DND-41 (cell line): ENCODE measurements at regions not wholly inside any gene's neighbourhood (a gene's known extent, or its start where the extent isn't known, plus 50 kb on each side); places are given as distances from the start of the nearest gene placed in this dataset.

Experiments
- ATAC-seq: fragments of 200-7000 bp; cut with Tn5 transposase; 3 replicates; pipeline ENCODE4 v1.9.1; 2021; ENCODE audit warnings: low read depth; ENCODE audit not compliant: insufficient read depth
- DNase-seq: peaks from one replicate; pipeline ENCODE4 v3.0.0-alpha.2; 2020
- H2AFZ ChIP-seq: 2 replicates; pipeline ENCODE4 v1.6.0; 2012; ENCODE audit warnings: low read depth, low read length
- H3K27ac ChIP-seq: 2 replicates; pipeline ENCODE4 v1.5.1; 2012; ENCODE audit warnings: low read length, inconsistent platforms
- H3K27me3 ChIP-seq: fragments of 200-600 bp; sonication (generic); 2 replicates; pipeline ENCODE4 v1.6.0; 2012; ENCODE audit warnings: low read length, mild to moderate bottlenecking, inconsistent platforms; ENCODE audit not compliant: insufficient read depth, poor library complexity
- H3K36me3 ChIP-seq: 2 replicates; pipeline ENCODE4 v1.5.1; 2012; ENCODE audit warnings: low read length, inconsistent platforms; ENCODE audit not compliant: insufficient read depth
- H3K4me1 ChIP-seq: 2 replicates; pipeline ENCODE4 v1.5.1; 2012; ENCODE audit warnings: mild to moderate bottlenecking, low read length; ENCODE audit not compliant: insufficient read depth
- H3K4me2 ChIP-seq: 2 replicates; pipeline ENCODE4 v1.6.0; 2012; ENCODE audit warnings: mild to moderate bottlenecking, moderate library complexity, low read length, inconsistent platforms; ENCODE audit not compliant: insufficient read depth
- H3K4me3 ChIP-seq, 2 experiments: fragments of 200-600 bp in 1 of 2; shearing (Covaris generic) in 1 of 2; 2 replicates each; pipeline ENCODE4 v1.5.1; 2012 to 2016; ENCODE audit warnings: inconsistent platforms in 2 of 2, low read length in 2 of 2, mild to moderate bottlenecking in 2 of 2, low read depth in 1 of 2, moderate library complexity in 1 of 2
- H3K79me2 ChIP-seq: 2 replicates; pipeline ENCODE4 v1.6.0; 2012; ENCODE audit warnings: low read length, inconsistent platforms; ENCODE audit not compliant: insufficient read depth
- H3K9ac ChIP-seq: 2 replicates; pipeline ENCODE4 v1.6.0; 2012; ENCODE audit warnings: low read depth, mild to moderate bottlenecking, inconsistent platforms, low read length, moderate library complexity
- H3K9me3 ChIP-seq: 2 replicates; pipeline ENCODE4 v1.5.1; 2012; ENCODE audit warnings: low read length, moderate library complexity, mild to moderate bottlenecking, inconsistent platforms; ENCODE audit not compliant: insufficient read depth, severe bottlenecking
- H4K20me1 ChIP-seq: 2 replicates; pipeline ENCODE4 v1.6.0; 2012; ENCODE audit warnings: low read length; ENCODE audit not compliant: insufficient read depth
- EZH2 ChIP-seq: IDR thresholded peaks from 3 replicates; pipeline ENCODE4 v1.6.1; 2012; ENCODE audit warnings: borderline replicate concordance, low read depth, mild to moderate bottlenecking, moderate library complexity, low read length, inconsistent platforms; ENCODE audit not compliant: severe bottlenecking
- TF ChIP-seq, protein P1 (sequence below): IDR thresholded peaks from 2 replicates; pipeline ENCODE4 v1.5.1; 2012; ENCODE audit warnings: borderline replicate concordance, low read length, moderate library complexity, mild to moderate bottlenecking; ENCODE audit not compliant: poor library complexity, severe bottlenecking; ENCODE audit errors: extremely low read depth

GRCh38 chr2:164155558-164155957 lies 419.8 kb upstream of the FIGN start:
- Histone ChIP-seq H3K36me3 (no peaks in the 10 kb centered on the region), H3K4me1 (no peaks in the 10 kb centered on the region), H3K9me3 (no peaks in the 10 kb centered on the region), H3K79me2 (no peaks in the 10 kb centered on the region), H3K4me3 (no peak overlapping the region), H4K20me1 (no peaks in the 10 kb centered on the region), H3K27me3 (no peaks in the 10 kb centered on the region), H3K27ac (no peak overlapping the region), H2AFZ (no peak overlapping the region), H3K9ac (no peak overlapping the region), H3K4me2 (no peak overlapping the region)
- TF ChIP-seq, protein P1, sequence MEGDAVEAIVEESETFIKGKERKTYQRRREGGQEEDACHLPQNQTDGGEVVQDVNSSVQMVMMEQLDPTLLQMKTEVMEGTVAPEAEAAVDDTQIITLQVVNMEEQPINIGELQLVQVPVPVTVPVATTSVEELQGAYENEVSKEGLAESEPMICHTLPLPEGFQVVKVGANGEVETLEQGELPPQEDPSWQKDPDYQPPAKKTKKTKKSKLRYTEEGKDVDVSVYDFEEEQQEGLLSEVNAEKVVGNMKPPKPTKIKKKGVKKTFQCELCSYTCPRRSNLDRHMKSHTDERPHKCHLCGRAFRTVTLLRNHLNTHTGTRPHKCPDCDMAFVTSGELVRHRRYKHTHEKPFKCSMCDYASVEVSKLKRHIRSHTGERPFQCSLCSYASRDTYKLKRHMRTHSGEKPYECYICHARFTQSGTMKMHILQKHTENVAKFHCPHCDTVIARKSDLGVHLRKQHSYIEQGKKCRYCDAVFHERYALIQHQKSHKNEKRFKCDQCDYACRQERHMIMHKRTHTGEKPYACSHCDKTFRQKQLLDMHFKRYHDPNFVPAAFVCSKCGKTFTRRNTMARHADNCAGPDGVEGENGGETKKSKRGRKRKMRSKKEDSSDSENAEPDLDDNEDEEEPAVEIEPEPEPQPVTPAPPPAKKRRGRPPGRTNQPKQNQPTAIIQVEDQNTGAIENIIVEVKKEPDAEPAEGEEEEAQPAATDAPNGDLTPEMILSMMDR = no peak
- TF ChIP-seq EZH2 = no peak
- ATAC-seq (no peak), DNase-seq (no peak)

DNA sequence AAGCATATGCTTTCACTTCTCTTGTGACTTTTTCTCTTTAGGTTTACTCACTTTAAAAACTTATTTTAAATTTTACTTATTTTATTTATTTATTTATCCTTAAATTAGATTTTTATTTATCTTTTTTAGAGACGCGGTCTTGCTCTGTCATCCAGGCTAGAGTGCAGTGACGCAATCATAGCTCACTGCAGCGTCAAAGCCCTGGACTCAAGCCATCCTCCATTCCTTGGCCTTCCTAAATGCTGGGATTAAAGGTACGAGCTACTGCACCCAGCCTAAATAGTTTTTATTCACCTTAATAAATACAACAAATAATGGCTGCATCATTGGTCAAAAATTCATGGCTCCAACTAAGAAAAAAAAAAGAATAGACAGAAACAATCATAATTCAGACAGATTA lies 415.7 kb upstream of the FIGN start:
- no peak overlapping the region for H3K27ac ChIP-seq
- no peaks in the 10 kb centered on the region for H3K36me3 ChIP-seq
- H3K9ac ChIP-seq = no peak overlapping the region
- no peak for TF ChIP-seq EZH2
- TF ChIP-seq, protein P1 = no peak
- H3K4me3 ChIP-seq = no peak overlapping the region
- H3K4me2 ChIP-seq = no peak overlapping the region
- no peaks in the 10 kb centered on the region for H3K27me3 ChIP-seq
- H3K4me1 ChIP-seq = no peaks in the 10 kb centered on the region
- H2AFZ ChIP-seq = no peak overlapping the region
- no peaks in the 10 kb centered on the region for H4K20me1 ChIP-seq
- ATAC-seq = no peak
- H3K79me2 ChIP-seq = no peaks in the 10 kb centered on the region
- H3K9me3 ChIP-seq = no peaks in the 10 kb centered on the region
- no peak for DNase-seq

DNA sequence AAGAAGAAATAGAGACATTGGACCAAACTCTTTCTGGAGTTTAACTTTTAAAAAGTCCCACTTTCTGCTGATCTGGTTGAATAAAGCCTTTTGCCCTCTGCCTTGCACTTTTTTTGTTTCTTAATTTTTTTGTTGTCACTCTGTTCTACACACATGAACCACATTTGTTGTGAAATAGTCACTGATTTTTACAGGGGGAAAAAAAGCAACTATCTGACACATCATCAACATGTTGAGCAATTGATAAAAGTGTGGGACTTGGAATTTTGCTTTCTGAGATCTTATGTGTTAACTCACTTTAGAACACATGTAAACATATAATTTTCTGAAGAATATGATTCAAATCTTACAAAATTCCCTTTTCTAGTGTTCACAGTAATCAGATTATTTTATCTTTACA lies 414.8 kb upstream of the FIGN start:
- no peak overlapping the region for H3K27ac ChIP-seq
- no peak overlapping the region for H3K9ac ChIP-seq
- no peaks in the 10 kb centered on the region for H3K9me3 ChIP-seq
- H3K27me3 ChIP-seq = no peaks in the 10 kb centered on the region
- TF ChIP-seq, protein P1 = no peak
- no peak for TF ChIP-seq EZH2
- ATAC-seq (no peak), DNase-seq (no peak)
- no peaks in the 10 kb centered on the region for H3K4me1 ChIP-seq
- H3K4me2 ChIP-seq = no peak overlapping the region
- H3K79me2 ChIP-seq = no peaks in the 10 kb centered on the region
- H4K20me1 ChIP-seq = no peaks in the 10 kb centered on the region
- H2AFZ ChIP-seq = no peak overlapping the region
- no peaks in the 10 kb centered on the region for H3K36me3 ChIP-seq
- H3K4me3 ChIP-seq = no peak overlapping the region

DNA sequence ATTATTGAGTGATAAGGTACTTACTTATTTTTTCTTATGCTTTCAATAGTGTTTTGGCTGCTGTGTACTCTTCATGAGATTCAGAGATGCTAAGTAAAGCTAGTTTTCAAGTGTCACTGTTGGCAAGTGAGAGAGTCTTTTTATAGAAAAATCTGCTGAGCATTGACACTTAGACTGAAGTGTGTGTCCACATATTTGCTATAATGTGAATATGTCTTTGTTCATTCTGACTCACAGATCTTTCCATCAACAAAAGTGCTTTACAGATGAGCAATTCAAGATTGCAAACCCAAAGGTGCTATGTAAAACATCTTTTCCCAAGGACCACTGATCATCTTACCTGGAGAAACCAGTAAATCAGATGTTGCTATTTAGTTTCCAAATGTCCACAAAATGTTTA lies 410.6 kb upstream of the FIGN start:
- ATAC-seq (no peak), DNase-seq (no peak)
- Histone ChIP-seq H3K4me3 (no peak overlapping the region), H2AFZ (no peak overlapping the region), H4K20me1 (no peaks in the 10 kb centered on the region), H3K27ac (no peak overlapping the region), H3K4me1 (no peaks in the 10 kb centered on the region), H3K79me2 (no peaks in the 10 kb centered on the region), H3K9ac (no peak overlapping the region), H3K27me3 (no peaks in the 10 kb centered on the region), H3K9me3 (no peaks in the 10 kb centered on the region), H3K4me2 (no peak overlapping the region), H3K36me3 (no peaks in the 10 kb centered on the region)
- no peak for TF ChIP-seq EZH2
- TF ChIP-seq, protein P1 = no peak
